Keratinocyte (primary cell): ENCODE measurements at regions not wholly inside any gene's neighbourhood (a gene's known extent, or its start where the extent isn't known, plus 50 kb on each side); places are given as distances from the start of the nearest gene placed in this dataset.

Experiments
- DNase-seq: peaks from one replicate; pipeline ENCODE4 v3.0.0-alpha.2; 2011; ENCODE audit warnings: low read depth, missing footprints, low spot score
- FAIRE-seq: peaks from 2 replicates; lab custom pipeline; 2011; peaks lifted over from hg19 to GRCh38; lab: Jason Lieb, UNC
- H2AFZ ChIP-seq: 2 replicates; pipeline ENCODE4 v1.6.0; 2012; ENCODE audit warnings: low read length, control low read depth, inconsistent platforms; ENCODE audit not compliant: control insufficient read depth
- H3K27ac ChIP-seq: 2 replicates; pipeline ENCODE4 v1.5.1; 2011; ENCODE audit warnings: low read length; ENCODE audit not compliant: control insufficient read depth, insufficient read depth
- H3K27me3 ChIP-seq: 3 replicates; pipeline ENCODE4 v1.6.0; 2011; ENCODE audit warnings: low read length; ENCODE audit not compliant: control insufficient read depth, insufficient read depth; ENCODE audit errors: extremely low read depth
- H3K36me3 ChIP-seq, 2 experiments: 2 replicates in 1 of 2; 3 replicates in 1 of 2; pipeline ENCODE4 v1.5.1; 2011; ENCODE audit warnings: low read length in 2 of 2, mild to moderate bottlenecking in 1 of 2; ENCODE audit not compliant: control insufficient read depth in 2 of 2, insufficient read depth in 2 of 2; ENCODE audit errors: extremely low read depth in 1 of 2
- H3K4me1 ChIP-seq: 3 replicates; pipeline ENCODE4 v1.5.1; 2011; ENCODE audit warnings: low read length; ENCODE audit not compliant: control insufficient read depth, insufficient read depth; ENCODE audit errors: extremely low read depth
- H3K4me2 ChIP-seq: 3 replicates; pipeline ENCODE4 v1.6.0; 2011; ENCODE audit warnings: low read depth, low read length; ENCODE audit not compliant: control insufficient read depth, insufficient read depth; ENCODE audit errors: extremely low read depth
- H3K4me3 ChIP-seq, 3 experiments: fragments of 200-600 bp in 1 of 3; sonication (generic) in 1 of 3; 2 replicates in 2 of 3; 3 replicates in 1 of 3; pipeline ENCODE4 v1.5.1; 2011 to 2016; ENCODE audit warnings: low read length in 3 of 3, mild to moderate bottlenecking in 3 of 3, control low read depth in 2 of 3, inconsistent platforms in 1 of 3, low read depth in 1 of 3, mixed read lengths in 1 of 3, mixed run types in 1 of 3, moderate library complexity in 1 of 3; ENCODE audit not compliant: control insufficient read depth in 2 of 3, insufficient read depth in 2 of 3; ENCODE audit errors: extremely low read depth in 1 of 3
- H3K79me2 ChIP-seq: 2 replicates; pipeline ENCODE4 v1.6.0; 2012; ENCODE audit warnings: low read length; ENCODE audit not compliant: control insufficient read depth, insufficient read depth
- H3K9ac ChIP-seq: 3 replicates; pipeline ENCODE4 v1.6.0; 2011; ENCODE audit warnings: low read length; ENCODE audit not compliant: control insufficient read depth, insufficient read depth; ENCODE audit errors: extremely low read depth
- H3K9me1 ChIP-seq: 3 replicates; pipeline ENCODE4 v1.6.0; 2011; ENCODE audit warnings: low read length; ENCODE audit not compliant: control insufficient read depth, insufficient read depth; ENCODE audit errors: extremely low read depth
- H3K9me3 ChIP-seq: 2 replicates; pipeline ENCODE4 v1.5.1; 2012; ENCODE audit warnings: low read depth, low read length; ENCODE audit not compliant: control insufficient read depth
- H4K20me1 ChIP-seq: 3 replicates; pipeline ENCODE4 v1.6.0; 2011; ENCODE audit warnings: low read length; ENCODE audit not compliant: control insufficient read depth, insufficient read depth; ENCODE audit errors: extremely low read depth
- EZH2 ChIP-seq: IDR thresholded peaks from one replicate; pipeline ENCODE4 v1.6.1; 2012; ENCODE audit warnings: inconsistent platforms, mild to moderate bottlenecking, low read length, moderate library complexity
- dilution Hi-C: fragments of 300-500 bp; cut with MboI; formaldehyde crosslinking; loops from one replicate; pipeline ENCODE4 v1.7.0; 2020; ENCODE audit warnings: low sequenced_read_pairs; ENCODE audit not compliant: extremely low pct_ligation_motif_present
- TF ChIP-seq, protein P1 (sequence below), 3 experiments: IDR thresholded peaks in 1 of 3; conservative IDR thresholded peaks in 1 of 3; optimal IDR thresholded peaks in 1 of 3; 2 replicates in 2 of 3; 3 replicates in 1 of 3; pipeline versions ENCODE3 to v1.5.1; 2011; ENCODE audit warnings: low read length in 3 of 3, mild to moderate bottlenecking in 3 of 3, moderate library complexity in 2 of 3, control low read depth in 1 of 3, inconsistent platforms in 1 of 3; ENCODE audit not compliant: insufficient read depth in 2 of 3; ENCODE audit errors: extremely low read depth in 1 of 3

DNA sequence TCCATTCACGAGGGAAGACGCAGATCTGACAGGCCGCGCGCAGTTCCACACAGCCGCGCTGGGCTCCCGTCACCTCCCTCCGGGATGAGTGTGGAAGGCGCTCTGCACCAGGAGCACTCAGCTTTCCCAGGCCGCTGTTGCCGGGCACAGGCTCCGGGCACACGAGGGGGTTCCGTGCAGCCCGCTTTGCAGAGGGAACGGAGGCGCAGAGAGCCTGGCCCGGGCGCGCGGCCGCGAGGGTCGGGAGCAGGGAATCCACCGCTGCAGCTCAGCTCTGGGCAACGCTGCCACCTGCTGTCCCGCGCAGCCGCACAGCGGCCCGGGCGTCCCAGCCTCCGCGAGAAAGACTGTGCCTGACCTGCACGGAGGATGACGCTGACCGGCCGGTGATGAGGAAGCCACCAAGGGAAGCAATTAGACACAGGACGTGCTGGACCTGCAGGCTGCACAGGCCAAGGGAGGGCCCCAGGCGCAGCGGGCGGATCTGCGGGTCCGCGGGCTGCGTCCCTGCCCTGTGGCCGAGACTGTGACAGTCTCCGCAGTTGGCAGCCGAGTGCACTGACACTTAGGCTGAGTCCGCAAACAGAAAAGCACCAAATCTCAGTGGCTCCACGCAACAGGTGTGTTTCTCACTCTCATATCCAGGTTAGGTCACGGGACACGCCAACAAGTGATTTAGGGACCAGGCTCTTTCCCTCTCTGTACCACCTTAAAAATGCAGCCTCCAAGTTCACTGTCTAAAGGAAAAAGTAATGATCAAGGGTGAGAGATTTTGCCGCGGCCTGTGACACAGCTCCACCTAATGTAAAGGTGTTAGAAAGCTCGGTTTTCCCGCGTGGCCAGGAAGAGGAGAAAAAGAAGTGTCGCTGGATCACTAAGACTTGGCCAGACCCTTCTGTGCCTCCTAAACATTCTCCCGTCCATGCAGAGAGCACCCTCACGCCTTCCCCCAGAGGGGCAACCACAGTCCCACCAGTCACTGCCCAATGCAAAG lies 94.5 kb downstream of the SEC61G start:
- dilution Hi-C loops: no loop called here

DNA sequence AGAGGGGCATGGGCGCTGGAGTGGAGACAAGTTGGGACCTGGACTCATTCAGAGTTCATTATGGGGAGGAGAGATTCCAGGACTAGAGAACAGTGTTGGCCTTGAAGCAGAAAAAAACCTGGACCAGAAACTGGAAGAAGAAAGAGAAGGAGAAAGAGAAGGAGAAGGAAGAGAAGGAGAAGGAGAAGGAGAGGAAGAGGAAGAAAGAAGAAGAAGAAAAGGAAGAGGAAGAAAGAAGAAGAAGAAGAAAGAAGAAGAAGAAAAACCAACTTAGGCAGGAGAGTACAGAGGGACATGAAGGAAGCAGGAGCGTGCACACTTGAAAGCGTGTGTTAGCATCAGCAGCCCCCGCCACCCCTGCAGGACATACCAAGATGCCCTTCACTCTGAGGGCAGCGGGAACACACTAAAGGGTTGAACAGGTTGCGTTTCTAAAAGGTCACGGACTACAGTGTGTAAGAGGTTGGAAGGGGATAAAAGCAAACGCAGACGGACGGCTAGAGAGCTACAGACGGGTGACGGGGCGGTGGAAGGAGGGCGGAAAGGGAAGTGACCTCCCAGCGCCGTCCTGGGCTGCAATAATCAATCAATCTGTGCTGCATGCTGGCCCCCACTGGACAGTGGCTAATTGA lies 95.3 kb downstream of the SEC61G start:
- DNase-seq (no peak), FAIRE-seq (no peak)
- no peaks in the 10 kb centered on the region for H3K79me2 ChIP-seq
- dilution Hi-C loops: no loop called here
- H3K9me3 ChIP-seq: no peaks in the 10 kb centered on the region
- no peak overlapping the region for H3K27ac ChIP-seq
- peak; percentile 80 for TF ChIP-seq EZH2
- TF ChIP-seq, protein P1, sequence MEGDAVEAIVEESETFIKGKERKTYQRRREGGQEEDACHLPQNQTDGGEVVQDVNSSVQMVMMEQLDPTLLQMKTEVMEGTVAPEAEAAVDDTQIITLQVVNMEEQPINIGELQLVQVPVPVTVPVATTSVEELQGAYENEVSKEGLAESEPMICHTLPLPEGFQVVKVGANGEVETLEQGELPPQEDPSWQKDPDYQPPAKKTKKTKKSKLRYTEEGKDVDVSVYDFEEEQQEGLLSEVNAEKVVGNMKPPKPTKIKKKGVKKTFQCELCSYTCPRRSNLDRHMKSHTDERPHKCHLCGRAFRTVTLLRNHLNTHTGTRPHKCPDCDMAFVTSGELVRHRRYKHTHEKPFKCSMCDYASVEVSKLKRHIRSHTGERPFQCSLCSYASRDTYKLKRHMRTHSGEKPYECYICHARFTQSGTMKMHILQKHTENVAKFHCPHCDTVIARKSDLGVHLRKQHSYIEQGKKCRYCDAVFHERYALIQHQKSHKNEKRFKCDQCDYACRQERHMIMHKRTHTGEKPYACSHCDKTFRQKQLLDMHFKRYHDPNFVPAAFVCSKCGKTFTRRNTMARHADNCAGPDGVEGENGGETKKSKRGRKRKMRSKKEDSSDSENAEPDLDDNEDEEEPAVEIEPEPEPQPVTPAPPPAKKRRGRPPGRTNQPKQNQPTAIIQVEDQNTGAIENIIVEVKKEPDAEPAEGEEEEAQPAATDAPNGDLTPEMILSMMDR (optimal IDR thresholded peaks at IDR 0.05 in 1 of 3, IDR thresholded peaks at IDR 0.05 in 1 of 3, conservative IDR thresholded peaks at IDR 0.05 in 1 of 3; ENCODE audit: extremely low read depth in 1 of 3, insufficient read depth in 2 of 3, low read length in 3 of 3): no peak
- no peaks in the 10 kb centered on the region for H4K20me1 ChIP-seq
- H3K4me2 ChIP-seq: peak overlapping the region; percentile 82
- peak overlapping the region; percentile 31 to 65 (median 42) for H3K4me3 ChIP-seq
- H2AFZ ChIP-seq: peak overlapping the region; percentile 70
- peaks cover 4% of the 10 kb centered on the region for H3K4me1 ChIP-seq
- H3K9me1 ChIP-seq: no peaks in the 10 kb centered on the region
- H3K9ac ChIP-seq: no peak overlapping the region
- H3K27me3 ChIP-seq: peaks cover 55% of the 10 kb centered on the region
- no peaks in the 10 kb centered on the region for H3K36me3 ChIP-seq

More for the DNA sequence above, 94.5 kb downstream of the SEC61G start:
- no peaks in the 10 kb centered on the region for H3K36me3 ChIP-seq
- H3K9me3 ChIP-seq: no peaks in the 10 kb centered on the region
- peaks cover 52% of the 10 kb centered on the region for H3K27me3 ChIP-seq
- no peaks in the 10 kb centered on the region for H3K9me1 ChIP-seq
- H4K20me1 ChIP-seq: no peaks in the 10 kb centered on the region
- no peak overlapping the region for H3K27ac ChIP-seq
- H3K9ac ChIP-seq: no peak overlapping the region
- H3K4me3 ChIP-seq: peak overlapping the region; percentile 31 to 65 (median 42)
- no peak for TF ChIP-seq EZH2
- TF ChIP-seq, protein P1 (optimal IDR thresholded peaks at IDR 0.05 in 1 of 3, IDR thresholded peaks at IDR 0.05 in 1 of 3, conservative IDR thresholded peaks at IDR 0.05 in 1 of 3; ENCODE audit: extremely low read depth in 1 of 3, insufficient read depth in 2 of 3, low read length in 3 of 3): peak; percentile 41 to 90 (median 85)
- no peaks in the 10 kb centered on the region for H3K79me2 ChIP-seq
- DNase-seq: no peak
- H3K4me2 ChIP-seq: peak overlapping the region; percentile 82
- peaks cover 4% of the 10 kb centered on the region for H3K4me1 ChIP-seq
- FAIRE-seq: no peak
- peak overlapping the region; percentile 70 for H2AFZ ChIP-seq
